HG03280 (cell line): ENCODE measurements at regions not wholly inside any gene's neighbourhood (a gene's known extent, or its start where the extent isn't known, plus 50 kb on each side); places are given as distances from the start of the nearest gene placed in this dataset.
"Not testable (repeated sequence)": the region's sequence is repeated elsewhere in the genome, so short reads cannot be mapped to it uniquely, and the experiment has no call there.

Experiments
- ATAC-seq: cut with Tn5 transposase; IDR thresholded peaks from one replicate; pipeline ENCODE4 v1.9.1; 2021; ENCODE audit warnings: mild to moderate bottlenecking, moderate library complexity; ENCODE audit not compliant: unreplicated experiment

DNA sequence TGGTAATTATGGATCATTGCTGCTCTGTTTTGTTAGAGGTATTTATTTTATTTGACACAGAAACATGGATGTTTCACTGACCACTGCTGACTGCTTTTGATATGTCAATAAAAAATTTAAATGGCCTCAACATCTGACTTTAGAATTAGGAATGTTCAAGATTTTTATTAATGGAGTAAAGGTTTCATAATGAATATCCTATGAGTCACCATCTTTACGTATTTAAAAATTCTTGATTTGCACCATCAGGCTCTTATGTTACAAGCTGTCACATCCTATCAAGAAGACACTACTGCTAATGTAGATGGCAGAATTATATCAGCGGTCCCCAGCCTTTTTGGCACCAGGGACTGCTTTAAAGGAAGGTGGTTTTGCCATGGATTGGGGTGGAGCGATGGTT, 578.7 kb upstream of the NRP1 start:
- no peak for ATAC-seq

DNA sequence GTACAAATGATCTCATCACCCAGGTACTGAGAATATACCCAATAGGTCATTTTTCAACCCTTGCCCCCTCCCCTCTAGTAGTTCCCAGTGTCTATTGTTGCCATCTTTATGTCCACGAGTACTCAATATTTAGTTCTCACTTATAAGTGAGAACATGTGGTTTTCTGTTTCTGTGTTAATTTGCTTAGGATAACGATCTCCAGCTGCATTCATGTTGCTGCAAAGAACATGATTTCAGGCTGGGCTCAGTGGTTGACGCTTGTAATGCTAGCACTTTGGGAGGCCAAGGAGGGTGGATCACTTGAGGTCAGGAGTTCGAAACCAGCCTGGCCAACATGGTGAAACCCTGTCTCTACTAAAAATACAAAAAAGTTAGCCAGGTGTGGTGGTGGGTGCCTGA, 575.0 kb upstream of the NRP1 start:
- ATAC-seq: not testable (repeated sequence)

DNA sequence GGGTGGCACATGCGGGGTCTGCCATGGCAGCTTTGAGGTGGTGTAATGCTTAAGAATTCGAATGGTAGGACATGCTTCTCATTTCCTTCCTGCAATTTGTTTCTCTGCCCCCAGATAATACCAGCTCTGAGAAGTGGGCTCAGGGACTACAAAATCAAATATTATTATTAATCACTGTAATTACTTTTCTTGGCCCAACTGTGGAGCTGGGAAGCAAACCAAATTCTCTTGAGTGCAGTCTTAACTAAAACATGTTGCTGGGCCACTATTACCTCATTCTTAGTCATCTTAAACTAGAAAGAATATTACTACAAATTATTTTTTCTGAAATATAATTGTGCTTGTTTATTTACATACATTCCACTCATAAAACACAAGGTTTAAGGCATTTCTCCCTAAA, 566.7 kb upstream of the NRP1 start:
- no peak for ATAC-seq

DNA sequence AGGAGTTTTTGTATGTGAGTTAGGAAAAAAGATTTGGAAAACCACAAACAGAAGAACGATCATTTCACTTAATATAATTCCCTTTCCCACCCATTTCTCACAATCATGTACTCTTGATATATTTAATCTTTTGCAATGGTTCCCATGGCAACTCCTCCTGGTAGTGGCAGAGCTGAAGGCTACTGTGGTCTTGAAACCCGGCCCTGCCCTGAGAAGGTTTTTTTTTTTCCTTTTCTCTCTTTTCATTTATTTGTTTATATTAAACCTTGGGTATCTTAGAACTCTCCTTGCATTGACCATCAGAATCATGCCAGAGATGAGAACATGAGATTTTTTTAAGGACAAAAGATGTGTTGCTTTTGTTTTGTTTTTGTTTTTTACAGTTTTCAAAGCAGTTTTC, 566.1 kb upstream of the NRP1 start:
- no peak for ATAC-seq

DNA sequence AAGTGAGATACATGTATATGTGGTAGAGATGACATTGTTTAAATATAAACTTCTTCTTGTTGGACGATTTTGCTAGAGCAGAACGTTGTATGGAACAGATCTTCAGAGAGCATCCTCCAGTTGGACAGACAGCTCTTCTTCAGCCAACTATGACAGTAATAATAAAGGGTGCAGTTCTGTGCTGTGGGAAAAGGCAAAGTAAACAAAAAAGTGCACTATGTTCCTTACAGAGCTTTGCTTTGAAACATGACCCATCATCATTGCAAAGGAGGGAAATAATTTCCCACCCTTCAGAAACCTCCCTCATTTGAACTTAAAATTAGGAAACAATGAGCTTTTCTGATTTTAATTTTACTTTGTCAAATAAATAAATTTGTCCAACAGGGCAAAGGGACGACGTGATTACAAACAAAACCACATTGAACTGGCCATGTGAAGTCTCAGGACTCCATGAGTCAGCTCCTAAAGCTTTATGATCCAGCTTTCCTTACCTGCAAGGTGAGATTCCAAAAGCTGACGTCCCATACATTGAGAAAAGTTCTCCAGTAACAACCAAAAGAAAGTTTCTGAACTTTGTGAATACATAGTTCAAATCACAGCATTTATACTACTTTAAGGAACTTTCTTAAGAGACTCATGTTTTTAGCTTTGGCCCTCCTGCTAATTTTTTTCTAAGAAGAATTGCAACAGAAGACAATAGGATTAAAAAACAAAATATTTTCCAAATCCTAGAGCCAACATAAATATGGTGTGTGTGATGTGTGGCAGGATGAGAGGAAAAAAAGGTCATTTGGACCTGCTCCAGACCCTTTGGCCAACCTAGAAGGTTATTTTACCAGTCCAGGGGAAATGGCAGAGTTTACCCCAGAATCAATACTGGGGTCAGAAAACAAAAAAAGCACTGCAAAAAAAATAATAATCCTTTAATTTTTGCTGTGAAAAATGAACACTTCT, 565.4 kb upstream of the NRP1 start:
- ATAC-seq: no peak

DNA sequence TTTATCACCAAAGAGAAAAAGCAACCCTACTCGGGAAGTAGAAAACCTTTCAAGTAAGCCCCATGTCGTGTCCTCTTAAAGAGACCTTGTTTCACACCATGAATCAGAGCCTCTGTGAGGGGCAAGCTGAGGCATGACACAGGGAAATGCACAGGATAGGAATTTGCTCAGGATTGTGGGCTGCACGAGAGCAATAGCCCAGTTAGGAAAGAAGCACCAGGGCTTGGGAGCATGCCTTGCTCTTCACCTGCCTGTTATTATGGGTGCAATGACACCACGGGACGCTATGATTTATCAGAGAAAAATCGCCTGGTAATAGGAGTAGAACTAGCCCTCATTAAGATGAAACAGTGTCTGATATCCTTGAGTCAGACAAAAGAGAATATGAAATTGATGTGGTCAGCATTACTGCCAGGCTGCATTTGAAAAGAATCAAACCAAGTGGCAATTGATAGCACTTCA, 562.9 kb upstream of the NRP1 start:
- ATAC-seq: no peak

DNA sequence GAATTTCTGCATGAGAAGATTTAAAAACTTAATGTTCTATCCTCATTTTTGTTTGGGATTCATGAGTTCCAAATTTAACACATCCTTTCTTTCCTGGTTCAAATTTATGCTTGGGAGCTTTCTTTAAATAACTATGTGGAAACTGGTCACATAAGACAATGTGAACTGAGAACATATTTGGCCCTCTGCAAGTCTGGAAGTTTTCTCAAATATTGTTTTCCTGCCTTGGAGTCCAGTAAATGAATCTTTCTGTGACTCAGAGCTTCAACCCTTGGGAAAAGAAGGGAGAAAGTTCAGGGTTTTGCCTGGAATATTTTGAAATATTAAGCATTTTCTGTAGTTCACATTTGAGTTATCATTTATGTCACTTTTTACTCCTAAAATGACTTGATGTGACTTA, 559.0 kb upstream of the NRP1 start:
- no peak for ATAC-seq

DNA sequence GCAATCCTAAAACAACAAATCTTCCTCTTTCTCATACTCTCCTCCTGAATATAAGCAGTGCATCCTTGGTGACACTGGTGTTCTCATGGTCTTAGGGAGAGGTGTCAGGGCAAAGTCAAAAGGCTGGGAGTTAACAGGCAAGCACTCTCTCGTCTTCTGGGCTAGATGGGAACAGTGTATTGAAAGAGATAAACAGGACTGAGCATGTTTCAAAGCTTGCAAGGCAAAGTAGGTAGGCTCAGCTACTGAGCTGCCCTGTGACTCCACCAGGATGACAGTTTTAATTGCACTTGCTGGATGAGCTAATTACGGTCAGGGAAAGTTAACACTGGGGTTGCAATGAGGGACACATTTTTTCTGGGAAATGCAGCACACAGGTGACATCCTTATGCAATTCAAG, 554.9 kb upstream of the NRP1 start:
- ATAC-seq: no peak

DNA sequence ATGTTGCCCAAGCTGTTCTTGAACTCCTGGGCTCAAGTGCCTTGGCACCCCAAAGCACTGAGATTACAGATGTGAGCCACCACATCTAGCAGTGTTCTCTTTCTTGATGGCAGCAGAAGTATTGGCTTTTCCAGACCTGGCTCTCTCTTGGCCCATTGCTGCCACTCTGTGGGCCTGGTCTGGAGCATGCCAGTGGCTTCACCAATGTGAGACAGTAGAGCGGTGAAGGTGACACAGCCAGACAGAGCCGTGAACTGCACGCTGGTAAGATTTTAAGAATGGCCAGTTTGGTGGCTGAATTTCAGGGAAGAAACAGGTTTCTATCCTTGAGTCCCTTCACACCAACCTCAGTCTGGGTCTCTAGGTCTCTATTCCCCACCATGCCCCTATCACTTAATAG, 552.7 kb upstream of the NRP1 start:
- ATAC-seq: no peak

DNA sequence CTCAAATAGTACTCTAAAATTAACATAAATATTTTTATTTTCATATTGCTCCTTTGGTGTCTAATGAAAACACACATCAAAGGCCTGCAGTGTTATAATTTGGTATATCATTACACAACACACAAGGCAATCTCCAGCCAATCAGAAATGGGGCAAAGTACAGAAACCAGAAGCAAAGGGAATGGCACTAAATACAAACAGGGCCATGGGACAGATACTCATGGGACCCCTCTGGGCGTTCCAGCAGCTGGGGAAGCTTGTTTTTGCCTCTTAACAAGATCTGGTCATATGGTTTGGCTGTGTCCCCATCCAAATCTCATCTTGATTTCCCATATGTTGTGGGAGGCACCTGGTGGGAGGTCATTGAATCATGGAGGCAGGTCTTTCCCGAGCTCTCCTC, 551.8 kb upstream of the NRP1 start:
- no peak for ATAC-seq

DNA sequence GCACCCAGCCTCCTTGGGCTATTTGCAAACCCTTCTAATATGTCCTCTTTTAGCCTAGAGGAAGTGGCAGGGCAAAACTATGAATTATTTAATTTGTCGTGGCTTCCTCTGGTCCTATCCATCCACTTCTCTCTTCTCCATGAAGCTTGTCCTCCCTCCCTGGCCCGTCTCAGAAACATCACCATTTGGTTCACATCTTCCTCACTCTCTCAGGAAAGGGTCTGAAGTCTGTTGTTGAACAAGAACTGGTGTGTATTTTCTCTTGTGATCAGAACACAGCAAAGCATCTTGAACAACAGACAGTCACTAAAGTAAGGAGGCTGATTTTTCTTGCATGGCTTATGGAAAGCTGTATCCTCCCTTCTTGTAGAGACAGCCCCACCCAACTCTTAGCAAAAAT, 550.1 kb upstream of the NRP1 start:
- ATAC-seq: no peak

DNA sequence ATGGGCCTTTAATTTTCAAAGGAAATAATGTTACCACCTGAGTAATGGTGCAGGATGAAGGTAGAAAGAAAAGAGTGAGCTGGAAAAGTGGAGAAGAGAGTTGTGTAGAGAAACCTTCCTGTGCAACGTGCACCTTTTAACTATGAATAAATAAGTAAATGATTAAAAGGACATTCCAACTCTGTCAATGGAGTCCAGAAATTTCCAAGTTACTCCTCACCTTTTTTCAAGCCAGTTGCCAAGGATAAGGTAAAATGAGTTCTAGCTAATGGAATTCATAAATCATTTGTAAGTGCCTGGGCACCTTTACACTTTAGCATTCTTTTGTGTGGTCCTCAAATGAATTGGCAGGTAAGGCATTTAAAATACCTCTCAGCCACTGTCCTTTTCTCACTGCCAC, 549.4 kb upstream of the NRP1 start:
- ATAC-seq: no peak

DNA sequence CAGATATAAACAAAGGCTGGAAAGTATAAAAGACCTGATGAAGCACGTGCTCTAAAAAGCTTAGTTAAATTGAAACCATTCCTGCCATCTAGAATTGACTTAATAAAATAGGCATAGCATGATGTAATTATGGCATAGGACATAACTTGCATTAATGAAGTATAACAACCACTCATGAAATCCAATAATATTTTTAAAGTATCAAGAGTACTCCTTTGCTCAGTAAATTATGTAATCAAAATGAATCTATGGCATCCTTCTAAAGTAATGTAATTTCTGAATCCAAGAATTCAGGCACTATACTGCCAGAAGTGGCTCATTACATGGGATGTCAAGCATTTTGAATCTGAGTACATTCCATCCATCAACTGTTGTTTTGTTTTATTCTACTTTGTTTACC, 548.5 kb upstream of the NRP1 start:
- ATAC-seq: no peak

DNA sequence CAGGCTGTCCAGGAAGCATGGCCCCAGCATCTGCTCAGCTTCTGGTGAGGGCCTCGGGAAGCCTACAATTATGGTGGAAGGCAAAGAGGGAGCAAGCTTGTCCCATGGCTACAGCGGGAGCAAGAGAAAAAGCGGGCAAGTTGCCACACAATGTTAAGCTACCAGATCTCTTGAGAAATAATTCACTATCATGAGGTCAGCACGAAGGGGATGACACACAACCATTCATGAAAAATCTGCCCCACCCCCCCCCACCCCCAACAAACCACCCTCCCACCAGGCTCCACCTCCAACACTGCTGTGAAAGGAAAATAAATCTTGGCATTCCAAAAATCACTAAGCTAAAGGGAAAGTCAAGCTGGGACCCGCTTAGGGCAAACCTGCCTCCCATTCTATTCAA, 545.8 kb upstream of the NRP1 start:
- no peak for ATAC-seq

DNA sequence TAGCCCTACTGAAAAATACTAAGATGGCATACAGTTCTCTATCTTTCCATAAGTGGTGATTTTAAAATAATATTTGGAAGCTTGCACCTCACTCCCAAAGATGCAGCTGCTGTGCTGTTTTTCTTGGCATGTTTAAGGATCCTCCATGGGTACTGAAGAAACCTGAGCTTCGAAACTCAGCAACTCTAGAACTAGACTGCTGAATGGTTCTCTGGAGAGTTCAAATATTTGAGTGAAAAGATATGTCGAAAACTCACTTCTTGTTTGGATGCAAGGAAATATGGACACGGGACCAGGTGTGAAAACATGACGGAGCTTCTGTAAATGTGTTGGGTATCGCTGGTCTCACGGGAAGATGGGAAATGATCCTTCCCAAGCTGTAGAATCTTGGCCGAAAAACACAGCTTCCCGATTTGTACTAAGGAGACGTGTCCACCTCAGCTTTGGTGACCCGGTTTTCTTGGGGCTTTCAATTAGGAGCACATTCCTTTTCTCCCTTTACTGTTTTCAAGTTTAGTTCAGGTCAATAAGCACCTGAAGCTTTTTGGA, 543.8 kb upstream of the NRP1 start:
- ATAC-seq: no peak

DNA sequence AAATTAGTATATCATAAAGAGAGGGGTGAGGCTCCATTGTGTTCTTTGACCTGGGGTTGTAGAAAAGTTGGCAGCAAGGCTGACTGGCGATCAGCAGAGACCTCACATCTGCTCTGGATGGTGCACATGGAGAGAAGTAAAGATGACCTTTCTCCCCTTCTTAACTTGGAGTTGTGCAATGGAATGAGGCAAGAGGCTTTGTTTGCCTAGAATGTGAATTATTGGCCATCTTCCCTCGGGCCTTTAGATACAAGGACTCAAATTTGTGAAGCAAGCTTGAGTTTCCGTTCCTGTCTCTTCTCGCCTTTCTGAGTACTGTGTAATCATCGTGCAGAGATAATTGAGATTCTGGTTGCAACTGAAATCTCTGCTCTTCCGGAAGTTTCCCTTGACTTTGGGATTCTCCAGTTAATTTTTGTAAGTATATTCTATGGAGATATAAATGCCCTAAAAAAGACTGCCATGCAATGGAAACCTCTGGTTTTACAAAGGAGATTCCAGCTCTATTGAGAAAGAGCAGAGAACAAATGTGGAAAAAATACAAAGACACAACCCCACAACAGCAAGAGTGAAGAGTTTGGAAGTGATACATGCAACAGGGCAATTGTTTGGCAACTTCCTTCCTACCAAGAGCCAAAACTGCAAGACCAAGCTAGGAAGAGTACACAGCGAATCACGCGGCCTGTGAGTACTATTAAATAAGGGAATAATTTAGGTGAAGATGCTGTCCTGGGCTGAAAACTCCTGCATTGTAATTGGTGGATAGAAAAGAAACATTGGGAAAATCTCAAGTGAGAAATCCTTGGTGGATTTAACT, 542.3 kb upstream of the NRP1 start:
- no peak for ATAC-seq

DNA sequence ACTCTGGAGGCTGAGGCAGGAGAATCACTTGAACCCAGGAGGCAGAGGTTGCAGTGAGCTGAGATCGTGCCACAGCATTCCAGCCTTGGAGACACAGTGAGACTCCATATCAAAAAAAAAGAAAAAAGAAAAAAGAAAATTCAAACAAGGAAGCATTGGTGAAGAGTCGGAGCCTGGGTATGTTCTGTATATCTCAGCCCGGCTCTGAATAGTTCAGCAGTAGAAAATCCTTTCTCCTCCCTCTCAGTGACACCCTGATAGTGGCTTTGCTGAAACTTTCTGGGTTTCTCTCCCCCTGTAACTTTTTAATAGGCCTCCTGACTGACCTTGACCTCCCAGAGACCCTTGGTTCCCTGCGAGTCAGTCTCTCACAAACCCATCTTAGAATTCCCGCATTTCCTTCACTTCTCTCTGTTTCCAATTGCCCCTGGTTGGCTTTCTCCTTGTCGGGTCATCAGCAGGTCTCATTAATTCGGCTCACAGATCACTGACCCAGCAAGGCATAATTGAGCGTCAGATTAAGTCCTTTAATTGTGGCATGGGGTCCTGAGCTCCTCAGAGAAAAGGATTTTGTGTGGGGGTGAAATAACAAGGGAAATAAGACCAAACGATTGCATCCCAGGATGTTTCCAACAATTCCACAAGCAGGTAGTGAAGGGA, 541.6 kb upstream of the NRP1 start:
- no peak for ATAC-seq

DNA sequence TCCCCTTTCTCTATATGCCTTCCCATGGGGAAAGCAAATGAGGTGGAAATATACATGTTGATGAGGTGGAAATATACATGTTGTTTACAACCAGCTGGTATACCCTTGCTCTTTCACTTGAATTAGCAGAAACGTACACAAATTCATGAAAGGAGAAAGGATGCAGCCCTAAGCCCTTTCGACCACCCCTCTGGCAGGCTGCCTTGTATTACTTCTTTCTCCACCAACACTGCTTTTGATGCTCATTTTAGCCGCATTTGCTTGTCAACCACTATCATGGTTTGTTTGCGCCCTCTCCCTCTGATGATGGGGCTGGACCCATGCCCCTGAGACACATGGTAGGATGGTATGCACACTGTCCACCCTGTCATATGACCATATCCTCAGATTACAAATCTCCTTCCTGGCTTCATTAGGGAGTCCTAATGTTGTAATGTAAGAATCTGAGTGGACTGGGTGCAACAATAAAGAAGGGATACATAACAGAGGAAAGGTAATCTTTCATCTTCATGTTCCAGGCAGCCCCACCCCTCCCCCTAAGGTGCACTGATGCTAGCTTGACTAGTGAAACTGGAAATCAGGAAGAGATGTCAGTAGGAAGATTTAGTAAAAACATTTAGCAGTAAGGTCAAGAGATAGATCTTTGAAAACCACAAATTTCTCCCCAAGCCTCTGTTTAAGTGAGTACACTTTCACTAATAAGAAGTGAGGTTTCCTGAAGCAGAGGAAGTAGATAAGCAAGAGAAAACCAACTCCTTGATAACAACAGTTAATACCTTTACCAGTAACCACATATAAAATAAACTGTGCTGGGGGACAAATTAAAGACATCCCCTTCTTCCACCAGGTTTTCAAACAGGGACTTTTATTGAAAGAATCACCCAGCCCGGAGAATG, 536.8 kb upstream of the NRP1 start:
- ATAC-seq: no peak

DNA sequence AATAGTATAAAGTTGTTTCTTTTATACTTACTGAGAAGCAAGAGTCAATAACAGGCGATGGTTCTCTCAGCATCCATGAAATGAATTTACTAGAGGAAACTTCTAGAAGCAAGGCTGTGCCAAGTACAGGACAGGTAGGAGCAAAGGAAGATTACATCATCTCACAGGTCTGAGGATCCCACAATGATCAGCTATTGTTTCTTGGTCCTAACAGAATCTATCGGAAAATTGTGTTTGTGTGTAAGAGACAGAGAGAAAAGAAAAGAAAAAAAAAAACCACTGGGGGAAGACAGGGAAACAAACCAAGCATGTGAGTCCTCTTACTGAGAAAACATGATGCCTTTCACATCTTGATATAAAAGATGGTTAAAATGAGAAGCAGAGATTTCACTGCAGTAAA, 535.0 kb upstream of the NRP1 start:
- no peak for ATAC-seq

DNA sequence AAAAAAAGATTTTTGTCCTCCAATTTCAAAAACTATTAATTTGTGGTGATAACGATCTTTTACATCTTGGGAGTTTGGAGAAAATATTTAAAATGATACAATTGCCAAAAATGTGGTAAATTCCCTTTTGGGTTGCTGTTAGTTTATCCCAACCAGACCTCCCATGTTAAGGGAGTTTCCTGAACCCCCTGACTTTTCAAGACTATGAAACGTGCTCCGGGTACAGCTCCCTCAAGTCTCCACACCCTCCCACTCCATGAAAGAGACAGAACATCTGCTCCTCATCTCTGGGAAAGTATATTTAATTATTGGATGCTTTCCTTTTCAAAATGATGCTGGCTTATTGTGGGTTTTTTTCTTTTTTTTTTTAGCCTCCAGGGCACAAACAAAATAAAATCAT, 534.6 kb upstream of the NRP1 start:
- no peak for ATAC-seq
